ENCODE measurements at regions not wholly inside any gene's neighbourhood (a gene's known extent, or its start where the extent isn't known, plus 50 kb on each side); places are given as distances from the start of the nearest gene placed in this dataset.

GRCh38 chr14:96980835-96981234, 183.7 kb downstream of the VRK1 start:
- DNase-seq, result no peak

GRCh38 chr14:96986256-96987085, 189.3 kb downstream of the VRK1 start:
- no peak for DNase-seq

GRCh38 chr14:96987086-96987474, 189.9 kb downstream of the VRK1 start:
- DNase-seq, result no peak

- DNase-seq, result no peak
Measured at GRCh38 chr14:96987771-96988170, 190.6 kb downstream of the VRK1 start.

- DNase-seq, result no peak
Measured at GRCh38 chr14:96989306-96989705, 192.1 kb downstream of the VRK1 start.

GRCh38 chr14:96991226-96991625, 194.0 kb downstream of the VRK1 start:
- DNase-seq, result no peak

- no peak for DNase-seq
Measured at GRCh38 chr14:96994999-96995398, 197.8 kb downstream of the VRK1 start.

- no peak for DNase-seq
Measured at GRCh38 chr14:96997269-96997668, 200.1 kb downstream of the VRK1 start.

- no peak for DNase-seq
Measured at GRCh38 chr14:96997996-96998395, 200.8 kb downstream of the VRK1 start.

GRCh38 chr14:96999654-97000155, 202.5 kb downstream of the VRK1 start:
- DNase-seq, result no peak

GRCh38 chr14:97002454-97002853, 205.3 kb downstream of the VRK1 start:
- no peak for DNase-seq

GRCh38 chr14:97005934-97006333, 208.8 kb downstream of the VRK1 start:
- no peak for DNase-seq

GRCh38 chr14:97010491-97011160, 213.4 kb downstream of the VRK1 start:
- DNase-seq, result no peak

- DNase-seq, result no peak
Measured at GRCh38 chr14:97013878-97014277, 216.7 kb downstream of the VRK1 start.

- no peak for DNase-seq
Measured at GRCh38 chr14:97021001-97021400, 223.8 kb downstream of the VRK1 start.

- no peak for DNase-seq
Measured at GRCh38 chr14:97021571-97022168, 224.5 kb downstream of the VRK1 start.

- no peak for DNase-seq
Measured at GRCh38 chr14:97022741-97023140, 225.6 kb downstream of the VRK1 start.

- DNase-seq, result no peak
Measured at GRCh38 chr14:97023871-97024270, 226.7 kb downstream of the VRK1 start.

GRCh38 chr14:97024300-97024699, 227.1 kb downstream of the VRK1 start:
- DNase-seq, result no peak

GRCh38 chr14:97025722-97026121, 228.5 kb downstream of the VRK1 start:
- DNase-seq, result no peak

GRCh38 chr14:97027256-97027999, 230.2 kb downstream of the VRK1 start:
- no peak for DNase-seq

- DNase-seq, result no peak
Measured at GRCh38 chr14:97028382-97028781, 231.2 kb downstream of the VRK1 start.

GRCh38 chr14:97029800-97030199, 232.6 kb downstream of the VRK1 start:
- DNase-seq, result no peak
